Astrocyte (in vitro differentiated cells and primary cell): ENCODE measurements at regions not wholly inside any gene's neighbourhood (a gene's known extent, or its start where the extent isn't known, plus 50 kb on each side); places are given as distances from the start of the nearest gene placed in this dataset.

ENCODE experiments used
- CTCF ChIP-seq: IDR thresholded peaks from 2 replicates; pipeline ENCODE4 v1.5.1; 2011; ENCODE audit warnings: low read depth, mild to moderate bottlenecking, inconsistent platforms, low read length, moderate library complexity; ENCODE audit not compliant: insufficient read depth
- EZH2 ChIP-seq: IDR thresholded peaks from 2 replicates; pipeline ENCODE4 v1.6.1; 2012; ENCODE audit warnings: mild to moderate bottlenecking, low read length, inconsistent platforms; ENCODE audit not compliant: insufficient read depth

DNA sequence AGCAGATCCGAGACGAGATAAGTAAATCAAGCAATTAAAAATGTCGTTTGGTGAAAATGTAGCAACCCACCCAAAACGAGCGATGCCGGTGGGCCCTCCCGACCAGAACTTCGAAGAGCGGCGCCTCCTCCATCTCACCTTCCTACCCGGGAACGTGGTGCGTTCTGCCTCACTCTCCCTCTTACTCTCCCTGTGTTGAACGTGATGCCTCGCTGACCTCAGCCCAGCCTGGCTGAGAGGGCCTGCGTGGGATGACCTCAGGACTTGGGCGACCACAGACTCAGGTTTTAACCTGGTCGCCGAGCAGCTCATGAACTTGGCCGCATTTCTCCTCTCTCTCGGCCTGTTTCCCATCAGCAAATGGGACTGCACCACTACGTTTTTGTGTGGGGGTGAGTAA lies 69.7 kb upstream of the RPL38 start:
- no peak for TF ChIP-seq CTCF
- TF ChIP-seq EZH2, result no peak
